ENCODE measurements at regions not wholly inside any gene's neighbourhood (a gene's known extent, or its start where the extent isn't known, plus 50 kb on each side); places are given as distances from the start of the nearest gene placed in this dataset.
A peak's percentile ranks its signal among the peaks of the same experiment; 100 is the strongest.

DNA sequence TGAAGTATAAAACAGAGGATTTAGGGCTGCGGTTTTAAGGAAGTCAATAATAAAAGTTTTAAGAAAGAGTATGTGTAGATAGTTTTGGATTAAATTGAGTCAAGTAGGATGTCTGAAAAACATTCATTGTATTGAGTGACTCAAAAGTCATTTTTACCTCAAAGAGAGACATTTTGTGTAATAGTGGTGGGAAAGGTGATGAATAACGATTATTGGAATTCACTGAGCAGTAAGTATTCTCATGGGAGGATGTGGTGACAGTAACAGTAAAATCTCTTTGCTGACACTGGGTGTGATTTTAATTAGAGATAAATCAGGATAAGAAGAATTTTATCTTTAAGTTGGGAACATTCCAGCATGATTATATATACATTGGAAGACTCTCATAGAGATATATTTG is 233.6 kb downstream of the PDHA2 start:
- ATAC-seq (no peak), DNase-seq (ENCODE audit: missing footprints) (no peak)
- intact Hi-C loops (cut with DNase I) = no loop called here

- no peak for ATAC-seq
- intact Hi-C loops (cut with DNase I) = no loop called here
- no peak for DNase-seq (ENCODE audit: missing footprints)
These were observed 252.3 kb downstream of the PDHA2 start for GRCh38 chr4:96092151-96092705.

DNA sequence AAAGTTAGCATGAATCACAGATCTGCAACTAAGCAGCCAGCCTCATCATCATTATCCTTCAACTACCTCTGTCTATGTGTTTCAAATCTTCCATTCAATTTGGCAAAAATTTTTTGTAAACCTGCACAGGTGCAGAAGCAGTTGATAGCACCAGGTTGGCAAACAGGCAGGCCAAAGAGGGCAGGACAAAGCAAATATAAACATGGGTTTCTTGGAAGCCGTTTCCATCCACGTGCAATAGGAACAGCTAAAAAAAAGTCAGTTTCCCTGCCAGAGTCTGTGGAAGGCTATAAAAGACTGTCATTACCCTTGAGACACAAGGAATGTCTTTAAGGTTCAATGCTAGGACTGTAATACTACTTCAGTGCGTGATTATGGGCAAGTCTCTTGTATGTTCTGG is 253.2 kb downstream of the PDHA2 start:
- no peak for DNase-seq (ENCODE audit: missing footprints)
- no peak for ATAC-seq
- intact Hi-C loops (cut with DNase I) = no loop called here

GRCh38 chr4:96093563-96093962 is 253.7 kb downstream of the PDHA2 start:
- no peak for DNase-seq (ENCODE audit: missing footprints)
- intact Hi-C loops (cut with DNase I) = no loop called here
- no peak for ATAC-seq

DNA sequence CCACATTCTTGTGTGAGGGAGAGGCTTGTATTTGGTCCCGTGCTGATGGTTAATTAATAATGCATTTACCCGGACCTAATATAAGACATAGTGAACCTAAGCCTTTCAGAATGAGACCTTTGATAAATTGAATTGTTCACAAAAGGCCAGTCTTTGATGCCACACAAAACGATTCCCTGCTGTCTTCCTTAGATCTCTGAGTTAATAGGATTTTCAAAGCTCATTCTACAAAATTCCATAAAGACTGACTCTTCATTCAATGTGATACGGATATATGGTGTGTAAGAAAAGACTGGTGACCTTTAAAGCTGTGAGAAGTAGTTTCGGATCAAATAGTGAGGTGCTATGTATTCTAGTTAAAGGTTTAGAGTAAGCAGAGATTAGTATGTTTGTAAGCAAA is 254.3 kb downstream of the PDHA2 start:
- ATAC-seq = no peak
- intact Hi-C loops (cut with DNase I) = no loop called here
- no peak for DNase-seq (ENCODE audit: missing footprints)

DNA sequence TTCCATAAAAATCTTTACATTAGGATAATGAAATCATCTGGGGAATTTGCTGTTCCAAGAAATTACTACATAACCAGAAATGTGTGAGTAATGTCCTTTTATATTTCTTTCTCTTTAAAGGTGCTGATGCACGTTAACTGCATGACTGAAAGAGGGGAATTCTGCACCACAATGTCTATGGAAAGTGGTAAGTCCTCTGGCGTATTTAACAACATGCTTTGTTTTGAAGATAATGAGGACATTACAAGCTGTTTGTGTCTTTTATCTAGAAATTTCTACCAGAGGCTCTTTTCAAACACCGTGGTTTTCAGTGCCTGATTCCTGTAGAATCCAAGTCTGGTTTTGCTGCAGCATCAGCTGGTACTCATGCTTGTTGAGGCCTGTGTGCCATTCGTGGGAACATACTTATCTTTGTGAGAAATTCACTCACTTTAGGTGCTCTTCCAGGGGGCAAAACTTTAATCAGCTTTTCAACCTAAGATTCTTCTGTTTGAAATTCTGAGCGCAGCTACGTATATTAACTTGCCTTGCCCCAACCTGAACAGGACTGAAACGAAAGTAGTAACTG is 257.2 kb downstream of the PDHA2 start:
- intact Hi-C loops (cut with DNase I) = no loop called here
- DNase-seq (ENCODE audit: missing footprints) = no peak

DNA sequence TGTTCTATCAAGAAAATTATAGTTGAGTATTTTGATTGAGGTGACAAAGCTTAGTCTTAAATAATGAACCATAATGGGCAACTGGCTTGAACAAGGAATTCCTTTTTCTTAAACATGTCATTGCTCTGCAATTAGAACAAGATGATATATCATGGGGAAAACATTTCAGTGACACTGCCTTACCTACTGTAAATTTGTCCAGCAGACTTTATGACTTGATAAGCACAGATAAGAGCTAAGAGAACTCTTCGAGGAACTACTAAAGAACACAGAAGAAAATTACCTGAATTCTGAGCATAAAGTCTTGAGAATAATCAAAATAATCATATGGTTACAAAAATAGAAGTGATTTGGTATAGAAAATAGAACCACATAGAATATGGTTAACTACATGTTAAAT is 257.8 kb downstream of the PDHA2 start:
- DNase-seq (ENCODE audit: missing footprints) (no peak), ATAC-seq (no peak)
- intact Hi-C loops (cut with DNase I) = no loop called here

More for the DNA sequence above, 257.2 kb downstream of the PDHA2 start:
- no peak for ATAC-seq

- intact Hi-C loops (cut with DNase I) = no loop called here
- DNase-seq (ENCODE audit: missing footprints) = no peak
- peak; percentile 39 for ATAC-seq
These were observed 259.1 kb downstream of the PDHA2 start for GRCh38 chr4:96099031-96099430.

GRCh38 chr4:96102541-96103026 is 262.7 kb downstream of the PDHA2 start:
- DNase-seq (ENCODE audit: missing footprints) = no peak
- intact Hi-C loops (cut with DNase I) = no loop called here
- ATAC-seq = peak; percentile 46

DNA sequence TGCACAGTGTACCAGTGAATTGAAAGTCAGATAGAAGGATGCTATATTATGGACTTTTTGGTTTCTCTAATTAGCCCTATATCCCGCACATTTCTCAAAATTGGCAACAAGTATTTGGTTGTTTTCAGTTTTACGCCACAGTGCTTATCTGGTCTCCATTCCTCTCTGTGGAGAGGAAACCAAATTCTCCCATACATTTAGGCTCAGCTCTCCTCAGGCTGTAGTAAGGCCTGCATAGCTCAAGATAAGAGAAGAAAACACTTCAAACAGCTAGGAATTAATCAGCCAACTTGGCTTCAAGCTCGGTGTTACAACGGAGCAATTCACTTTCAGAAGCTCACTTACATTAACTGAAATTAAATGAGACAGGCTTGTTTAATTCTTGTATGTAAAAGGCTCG is 263.2 kb downstream of the PDHA2 start:
- intact Hi-C loops (cut with DNase I) = no loop called here
- ATAC-seq = no peak
- DNase-seq (ENCODE audit: missing footprints) = no peak

- DNase-seq (ENCODE audit: missing footprints) = no peak
- no peak for ATAC-seq
These were observed 268.3 kb downstream of the PDHA2 start for GRCh38 chr4:96108146-96108545.

GRCh38 chr4:96112631-96113030 is 272.7 kb downstream of the PDHA2 start:
- DNase-seq (ENCODE audit: missing footprints) (no peak), ATAC-seq (no peak)
- intact Hi-C loops (cut with DNase I) = no loop called here

More at GRCh38 chr4:96108146-96108545, 268.3 kb downstream of the PDHA2 start:
- intact Hi-C loops (cut with DNase I) = no loop called here

- ATAC-seq (no peak), DNase-seq (ENCODE audit: missing footprints) (no peak)
- intact Hi-C loops (cut with DNase I) = no loop called here
These were observed 280.3 kb downstream of the PDHA2 start for GRCh38 chr4:96120206-96120605.

DNA sequence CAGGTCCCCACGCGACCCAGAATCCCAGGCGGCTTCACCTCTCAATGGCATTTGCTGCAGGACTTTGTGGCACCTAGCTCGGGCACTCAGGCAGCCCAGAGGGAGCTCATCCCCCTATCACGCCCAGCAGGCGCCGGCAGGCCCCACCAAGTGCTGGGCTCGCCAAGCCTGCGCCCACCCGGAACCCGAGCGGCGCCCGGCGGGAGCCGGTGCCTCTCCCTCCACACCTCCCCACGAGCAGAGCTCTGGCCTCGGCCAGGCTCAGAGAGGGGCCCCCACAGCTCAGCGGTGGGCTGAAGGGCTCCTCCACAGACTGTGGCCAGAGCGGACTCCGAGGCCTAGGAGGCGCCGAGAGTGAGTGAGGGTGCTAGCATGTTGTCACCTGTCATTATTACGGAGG is 286.3 kb downstream of the PDHA2 start:
- DNase-seq (ENCODE audit: missing footprints) (no peak), ATAC-seq (no peak)
- intact Hi-C loops (cut with DNase I) = no loop called here

- ATAC-seq (no peak), DNase-seq (ENCODE audit: missing footprints) (no peak)
- intact Hi-C loops (cut with DNase I) = no loop called here
These were observed 291.3 kb downstream of the PDHA2 start for GRCh38 chr4:96131186-96131585.

- ATAC-seq (no peak), DNase-seq (ENCODE audit: missing footprints) (no peak)
- intact Hi-C loops (cut with DNase I) = no loop called here
These were observed 294.9 kb downstream of the PDHA2 start for GRCh38 chr4:96134806-96135205.

- no peak for ATAC-seq
- intact Hi-C loops (cut with DNase I) = no loop called here
- DNase-seq (ENCODE audit: missing footprints) = no peak
These were observed 296.2 kb downstream of the PDHA2 start for GRCh38 chr4:96136056-96136455.

DNA sequence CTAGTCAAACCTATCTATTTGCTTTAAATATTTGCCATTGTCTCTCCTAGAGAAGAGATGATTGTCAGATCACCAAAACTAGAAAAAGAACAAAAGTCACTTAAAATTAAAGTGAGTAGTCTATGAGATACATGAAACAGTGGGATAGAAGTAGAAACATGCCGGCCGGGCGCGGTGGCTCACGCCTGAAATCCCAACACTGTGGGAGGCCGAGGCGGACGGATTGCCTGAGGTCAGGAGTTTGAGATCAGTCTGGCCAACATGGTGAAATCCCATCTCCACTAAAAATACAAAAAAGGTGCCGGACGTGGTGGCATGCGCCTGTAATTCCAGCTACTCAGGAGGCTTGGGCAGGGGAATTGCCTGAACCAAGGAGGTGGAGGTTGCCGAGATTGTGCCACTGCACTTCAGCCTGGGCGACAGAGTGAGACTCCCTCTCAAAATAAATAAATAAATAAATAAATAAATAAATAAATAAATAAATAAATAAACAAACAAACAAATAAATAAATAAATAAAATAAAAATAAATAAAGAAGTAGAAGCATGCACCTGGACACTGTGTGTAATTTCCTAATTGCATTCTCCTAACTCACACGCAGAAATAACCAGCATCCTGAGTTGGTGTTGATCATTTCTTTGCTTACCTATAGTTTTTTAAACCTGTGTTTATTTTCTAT is 299.5 kb downstream of the PDHA2 start:
- no peak for ATAC-seq
- intact Hi-C loops (cut with DNase I) = no loop called here
- peak; percentile 50 for DNase-seq (ENCODE audit: missing footprints)

GRCh38 chr4:96145601-96146000 is 305.7 kb downstream of the PDHA2 start:
- intact Hi-C loops (cut with DNase I) = no loop called here
- DNase-seq (ENCODE audit: missing footprints) = no peak
- no peak for ATAC-seq

- intact Hi-C loops (cut with DNase I) = no loop called here
- DNase-seq (ENCODE audit: missing footprints) (no peak), ATAC-seq (no peak)
These were observed 306.8 kb downstream of the PDHA2 start for GRCh38 chr4:96146686-96147085.

DNA sequence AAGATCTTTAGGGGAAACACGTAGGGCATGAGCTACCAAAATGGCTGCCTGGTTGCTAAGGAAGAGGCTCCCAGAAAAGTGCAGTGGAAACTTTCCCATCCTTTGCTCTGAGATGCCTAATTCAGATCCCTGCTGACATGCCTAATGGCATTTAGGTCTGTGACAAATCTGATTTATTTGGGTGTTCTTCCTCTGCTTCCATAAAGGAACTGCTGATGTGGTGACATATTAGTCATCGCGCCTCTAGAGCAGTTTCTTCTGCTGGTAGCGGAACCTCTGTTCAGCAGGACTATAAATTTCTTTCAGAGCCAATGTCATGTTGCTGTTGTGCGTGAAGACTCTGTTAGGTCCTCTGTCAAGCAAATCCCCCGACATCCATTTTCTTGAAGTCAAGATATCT is 310.0 kb downstream of the PDHA2 start:
- ATAC-seq (no peak), DNase-seq (ENCODE audit: missing footprints) (no peak)
- intact Hi-C loops (cut with DNase I) = no loop called here
